HG03354 (cell line): ENCODE measurements at regions not wholly inside any gene's neighbourhood (a gene's known extent, or its start where the extent isn't known, plus 50 kb on each side); places are given as distances from the start of the nearest gene placed in this dataset.

Source experiments
- ATAC-seq: cut with Tn5 transposase; IDR thresholded peaks from one replicate; pipeline ENCODE4 v1.9.1; 2021; ENCODE audit warnings: mild to moderate bottlenecking; ENCODE audit not compliant: unreplicated experiment, poor library complexity, severe bottlenecking

DNA sequence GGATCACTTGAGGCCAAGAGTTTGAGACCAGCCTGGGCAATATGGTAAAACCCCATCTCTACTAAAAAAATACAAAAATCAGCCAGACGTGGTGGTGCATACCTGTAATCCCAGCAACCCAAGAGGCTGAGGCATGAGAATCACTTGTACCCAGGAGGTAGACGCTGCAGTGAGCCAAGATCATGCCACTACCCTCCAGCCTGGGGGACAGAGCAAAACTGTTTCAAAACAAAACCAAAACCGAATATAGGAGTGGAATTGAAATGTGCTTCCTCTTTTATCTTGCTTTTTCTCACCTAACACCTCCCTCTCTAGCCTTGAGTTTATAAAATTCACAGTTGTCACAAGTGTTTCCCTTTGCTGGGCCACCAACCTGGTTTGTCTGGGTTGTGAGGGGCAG, 181.9 kb downstream of the PAH start:
- ATAC-seq = peak; percentile 95

DNA sequence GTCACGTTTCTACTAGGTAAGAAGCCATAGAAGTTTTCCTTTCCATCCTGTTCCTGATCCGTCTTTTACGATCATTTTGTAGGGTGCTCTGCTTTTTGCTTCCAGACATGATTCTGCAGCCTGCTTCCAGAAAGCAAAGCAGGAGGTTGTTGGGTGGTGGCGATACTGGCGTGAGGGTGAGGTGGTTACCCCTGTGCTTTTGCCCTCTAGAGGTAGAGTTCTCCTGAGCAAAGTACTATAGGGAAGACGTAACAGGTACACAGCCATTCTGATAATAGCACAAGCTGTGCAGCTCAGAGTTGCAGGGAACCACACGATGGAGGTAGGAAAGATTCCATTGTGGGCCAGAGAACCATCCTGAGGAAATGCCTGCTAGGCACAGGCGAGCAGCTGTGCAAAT, 186.0 kb downstream of the PAH start:
- no peak for ATAC-seq

DNA sequence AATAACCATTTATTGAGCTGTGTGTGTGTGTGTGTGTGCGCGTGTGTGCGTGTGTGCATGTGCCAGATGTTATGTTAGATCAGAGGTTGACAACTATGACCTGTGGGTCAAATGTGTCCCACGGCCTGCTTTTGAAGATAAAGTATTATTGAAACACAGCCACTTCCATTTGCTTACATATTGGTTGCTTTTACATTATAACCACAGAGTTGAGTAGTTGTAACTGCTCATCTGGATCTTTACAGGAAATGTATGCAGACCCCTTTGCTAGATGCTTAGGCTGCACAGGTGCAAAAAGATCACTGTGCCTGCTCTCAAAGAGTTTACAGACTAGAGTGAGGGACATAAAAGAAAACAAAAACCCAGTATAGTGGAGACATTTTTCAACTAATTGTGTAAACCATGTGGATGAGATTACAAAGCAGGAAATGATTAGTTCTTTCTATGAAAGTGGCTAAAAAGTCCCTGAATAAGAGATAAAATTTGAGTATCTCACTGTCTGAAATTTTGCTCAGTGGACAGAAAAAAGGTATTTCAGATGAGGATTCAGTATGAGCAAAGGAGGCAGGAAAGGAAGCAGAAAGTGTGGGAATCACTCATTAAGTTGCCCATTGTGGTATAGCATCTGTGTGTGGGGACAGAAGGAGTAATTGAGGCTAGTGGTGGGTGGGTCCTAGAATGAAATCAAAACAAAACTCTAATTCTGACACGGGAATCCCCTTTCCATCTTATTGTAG, 188.4 kb downstream of the PAH start:
- ATAC-seq = no peak

DNA sequence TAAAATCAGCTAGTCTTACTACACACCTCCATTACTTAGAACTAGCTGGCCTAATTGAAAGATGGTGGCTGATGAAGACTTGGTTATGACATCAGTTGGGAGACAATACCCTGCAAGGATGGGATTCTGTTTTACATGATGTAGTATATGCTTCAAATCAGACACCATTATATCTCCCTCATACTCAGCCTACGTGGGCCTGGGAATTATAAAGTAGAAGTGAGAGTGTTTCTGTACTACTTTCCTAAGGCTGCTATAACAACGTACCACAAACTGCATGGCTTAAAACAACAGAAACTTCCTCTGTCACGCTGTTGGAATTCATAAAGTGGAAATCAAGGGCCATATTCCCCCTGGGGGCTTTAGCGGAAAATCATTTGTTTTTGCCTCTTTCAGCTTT, 190.4 kb downstream of the PAH start:
- ATAC-seq = no peak

DNA sequence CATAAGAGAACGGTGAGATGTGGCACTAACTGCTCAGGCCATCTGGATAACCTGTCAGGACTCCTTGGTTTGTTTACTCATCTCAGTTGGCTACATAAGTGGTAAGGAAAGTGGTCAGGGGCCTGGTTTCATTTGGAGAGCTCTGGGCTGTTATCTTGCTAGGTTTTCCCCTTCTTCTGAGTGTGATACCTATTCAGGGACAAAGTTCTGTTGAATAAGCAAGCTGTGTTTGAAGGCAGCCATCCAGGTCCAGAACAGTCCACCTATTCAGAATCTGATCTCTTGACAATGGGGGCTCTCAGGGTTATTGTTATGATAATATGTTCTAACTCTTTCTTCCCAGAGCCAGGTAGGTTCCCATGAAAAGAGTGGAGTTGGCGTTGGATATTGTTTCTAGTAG, 194.9 kb downstream of the PAH start:
- ATAC-seq = no peak

DNA sequence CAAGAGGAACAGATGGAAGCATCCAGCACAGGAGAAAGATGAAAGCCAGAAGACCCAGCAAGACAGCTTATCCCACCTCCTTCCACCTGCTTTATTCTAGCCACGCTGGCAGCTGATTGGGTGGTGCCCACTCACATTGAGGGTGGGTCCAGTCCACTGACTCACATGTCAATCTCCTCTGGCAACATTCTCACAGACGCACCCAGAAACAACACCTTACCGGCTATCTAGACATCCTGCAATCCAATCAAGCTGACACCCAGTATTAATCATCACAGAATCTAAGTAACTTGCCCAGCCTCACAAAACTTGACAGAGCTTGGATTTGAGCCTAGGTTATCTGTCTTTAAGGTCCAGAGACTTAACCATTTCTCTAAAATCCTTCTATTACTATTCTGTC, 208.9 kb downstream of the PAH start:
- no peak for ATAC-seq

DNA sequence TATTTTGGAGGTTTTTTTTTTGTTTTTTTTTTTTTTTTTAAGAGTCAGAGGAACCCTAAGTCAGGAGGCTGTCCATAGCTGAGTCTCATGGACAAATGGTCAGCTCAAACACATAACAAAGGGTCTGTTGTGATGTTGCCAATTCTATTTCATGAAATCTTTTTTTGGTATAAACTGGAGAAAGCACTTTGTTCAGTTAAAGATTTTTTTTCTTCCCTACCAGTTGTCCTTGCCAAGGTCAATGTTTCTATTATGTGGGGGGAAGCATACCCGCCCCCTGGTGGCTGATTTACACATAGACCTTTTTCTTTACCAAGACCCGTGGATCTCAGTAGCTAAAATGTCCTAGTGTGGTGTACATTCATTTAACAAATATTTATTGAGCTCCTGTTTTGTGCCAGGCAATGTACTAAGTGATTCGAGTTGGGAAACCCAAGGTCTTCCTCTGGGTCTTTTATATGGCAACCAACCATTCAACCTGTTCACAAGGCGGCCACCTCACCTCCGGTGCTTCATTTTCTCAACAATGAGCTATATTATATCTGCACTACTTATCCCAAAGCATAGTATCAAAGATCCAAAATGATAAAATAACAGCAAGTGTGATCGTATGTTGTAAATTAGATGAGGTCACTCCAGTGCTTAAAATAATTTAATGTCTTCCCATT, 214.5 kb downstream of the PAH start:
- peak; percentile 82 for ATAC-seq

DNA sequence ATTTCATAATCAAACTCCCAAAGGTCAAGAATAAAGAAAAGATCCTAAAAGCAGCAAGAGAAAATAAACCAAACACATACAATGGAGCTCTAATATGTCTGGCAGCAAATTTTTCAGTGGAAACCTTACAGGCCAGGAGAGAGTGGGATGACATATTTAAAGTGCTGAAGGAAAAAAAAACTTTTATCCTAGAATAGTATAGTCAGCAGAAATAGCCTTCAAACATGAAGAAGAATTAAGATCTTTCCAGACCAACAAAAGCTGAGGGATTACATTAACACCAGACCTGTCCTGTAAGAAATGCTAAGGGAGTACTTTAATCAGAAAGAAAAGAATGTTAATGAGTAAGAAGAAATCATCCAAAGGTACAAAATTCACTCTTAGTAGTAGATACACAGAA, 215.7 kb upstream of the IGF1 start:
- no peak for ATAC-seq

DNA sequence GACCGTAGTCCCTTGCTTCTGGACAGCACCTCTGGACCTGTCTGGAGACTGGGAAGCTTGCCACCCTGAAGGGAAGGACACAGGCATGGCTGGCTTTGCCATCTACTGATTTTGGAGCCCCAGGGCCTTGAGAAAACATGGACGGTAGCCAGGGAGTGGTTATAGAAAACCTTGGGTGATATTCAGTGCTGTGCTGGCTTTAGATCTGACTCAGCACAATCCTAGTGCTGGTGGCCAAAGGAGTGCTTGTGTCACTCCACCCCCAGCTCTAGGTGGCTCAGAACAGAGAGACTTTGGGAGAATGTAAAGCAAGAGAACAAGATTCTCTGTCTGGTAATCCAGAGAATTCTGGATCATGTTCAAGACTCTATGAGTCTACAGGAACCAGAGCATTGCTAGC, 214.5 kb upstream of the IGF1 start:
- ATAC-seq = no peak

DNA sequence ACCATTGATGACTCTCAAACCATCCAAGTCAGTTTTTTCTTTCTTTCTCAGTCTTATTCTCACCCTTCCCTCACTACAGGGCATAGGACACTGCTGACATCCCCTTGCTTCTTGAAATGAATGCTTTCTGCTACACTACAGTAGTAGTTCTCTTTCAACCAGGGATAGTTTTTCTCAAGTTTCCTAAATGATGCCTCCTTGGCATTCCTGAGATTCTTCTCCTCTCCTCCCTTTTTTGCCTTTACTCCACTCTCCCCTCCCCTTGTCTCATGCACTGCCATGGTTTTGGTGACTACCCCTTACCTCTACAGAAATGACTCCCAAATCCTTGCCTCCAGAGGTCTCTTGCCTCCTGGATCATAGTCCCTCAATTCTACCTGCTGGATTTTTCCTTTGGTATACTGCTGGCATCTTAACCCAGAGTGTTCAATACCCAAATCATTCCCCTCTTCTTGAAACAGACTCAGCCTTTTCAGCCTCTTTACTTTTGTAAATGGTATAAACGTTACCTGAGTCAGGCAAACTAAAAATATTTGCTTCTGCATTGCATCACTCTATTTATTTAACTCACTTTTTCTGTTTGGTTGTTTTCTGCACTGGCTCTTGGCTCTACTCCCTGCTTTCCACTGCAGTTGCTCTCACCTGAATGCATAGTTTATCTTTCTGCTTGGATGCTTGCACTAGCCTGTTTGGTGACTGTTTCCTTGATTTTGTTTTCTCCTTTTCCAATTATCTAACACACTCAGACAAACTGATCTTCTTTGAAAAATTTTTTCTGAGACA, 211.6 kb upstream of the IGF1 start:
- ATAC-seq = no peak

DNA sequence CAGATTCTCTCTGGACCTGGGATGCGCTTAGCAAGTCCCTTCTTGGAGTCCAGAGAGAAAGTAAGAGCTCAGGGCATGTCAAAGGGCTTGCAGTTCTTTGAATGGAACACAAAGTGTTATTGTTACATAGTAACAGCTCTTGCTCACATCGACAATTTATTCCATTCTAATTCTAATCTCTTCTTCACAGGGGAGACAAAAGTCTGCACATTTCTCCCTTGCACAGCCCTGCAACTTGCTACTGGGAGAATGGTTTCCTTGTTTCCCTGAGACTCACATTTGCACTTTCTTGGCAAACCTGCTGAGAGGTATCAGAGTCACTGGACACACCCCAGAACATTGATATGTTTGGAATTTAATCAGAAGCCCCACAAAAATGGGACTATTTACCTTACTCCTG, 209.9 kb upstream of the IGF1 start:
- no peak for ATAC-seq

DNA sequence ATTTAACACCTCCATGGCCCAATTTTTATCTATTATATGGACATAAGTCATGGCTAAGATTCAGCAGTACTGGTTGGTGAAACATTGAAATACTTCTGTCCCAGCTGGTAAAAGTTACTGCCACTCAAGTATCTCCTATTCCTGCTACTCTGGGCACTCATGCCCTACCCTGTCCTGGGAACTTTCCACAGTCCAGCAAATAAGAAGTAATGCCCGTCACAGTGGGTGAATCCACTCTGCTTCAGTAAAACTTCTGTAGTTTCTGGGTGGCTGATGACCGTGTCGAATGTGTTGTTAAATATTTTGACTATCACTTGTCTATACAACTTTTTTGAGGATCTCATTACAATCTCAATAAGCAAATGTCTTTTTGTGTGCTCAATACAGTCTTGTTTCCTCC, 209.3 kb upstream of the IGF1 start:
- no peak for ATAC-seq

DNA sequence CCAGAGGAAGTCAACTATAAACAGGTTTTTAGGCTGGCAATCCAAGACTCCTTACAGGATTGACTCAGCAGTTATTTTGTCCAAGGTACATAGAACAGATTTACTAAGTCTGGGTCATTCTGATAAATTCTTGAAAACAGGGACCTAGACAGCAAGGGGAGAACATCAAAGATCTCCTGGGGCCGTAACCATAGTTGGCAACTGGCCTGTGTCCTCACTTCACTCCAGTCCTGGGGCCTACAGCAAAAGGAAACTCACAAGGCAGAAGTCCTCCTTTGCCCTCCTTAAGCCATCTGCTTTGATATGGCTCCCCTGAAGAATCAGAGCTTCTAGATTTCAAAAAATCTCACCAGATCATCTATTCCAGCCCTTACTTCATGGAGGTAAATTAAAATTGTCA, 207.2 kb upstream of the IGF1 start:
- ATAC-seq = no peak

DNA sequence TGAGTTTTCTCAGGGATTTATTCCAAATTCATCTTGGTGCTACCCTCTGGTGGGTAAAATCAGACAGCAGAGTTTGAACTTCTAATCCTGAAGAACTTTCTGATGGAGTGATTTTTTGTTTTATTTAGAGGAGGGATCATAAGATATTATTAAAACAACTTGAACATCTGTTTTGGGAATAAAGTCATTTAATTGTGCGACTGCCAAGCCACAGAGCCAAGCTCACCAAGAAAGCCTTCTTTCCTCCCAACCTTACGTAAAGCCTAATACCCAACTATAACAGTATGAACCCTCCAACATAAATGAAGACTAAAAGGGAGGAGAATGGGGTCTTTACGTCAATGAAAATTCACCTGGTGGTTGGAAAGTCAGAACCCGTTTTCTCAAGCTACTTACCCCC, 205.5 kb upstream of the IGF1 start:
- ATAC-seq = no peak

DNA sequence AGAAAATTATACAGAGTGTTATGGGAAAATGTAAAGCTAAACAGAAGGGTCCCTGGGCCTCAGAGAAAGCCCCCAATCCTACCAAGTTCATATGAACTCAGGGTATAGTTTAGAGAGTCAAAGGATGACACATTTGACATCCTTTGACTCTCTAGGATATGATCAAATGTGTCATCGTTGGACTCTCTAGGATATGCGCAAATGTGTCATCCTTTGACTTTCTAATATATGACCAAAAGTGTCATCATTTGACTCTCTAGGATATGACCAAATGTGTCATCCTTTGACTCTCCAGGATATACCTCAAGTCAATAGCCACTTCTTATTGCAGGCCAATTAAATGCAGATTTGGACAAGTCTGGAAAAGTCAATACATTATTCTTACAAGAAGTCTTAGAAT, 204.8 kb upstream of the IGF1 start:
- no peak for ATAC-seq

DNA sequence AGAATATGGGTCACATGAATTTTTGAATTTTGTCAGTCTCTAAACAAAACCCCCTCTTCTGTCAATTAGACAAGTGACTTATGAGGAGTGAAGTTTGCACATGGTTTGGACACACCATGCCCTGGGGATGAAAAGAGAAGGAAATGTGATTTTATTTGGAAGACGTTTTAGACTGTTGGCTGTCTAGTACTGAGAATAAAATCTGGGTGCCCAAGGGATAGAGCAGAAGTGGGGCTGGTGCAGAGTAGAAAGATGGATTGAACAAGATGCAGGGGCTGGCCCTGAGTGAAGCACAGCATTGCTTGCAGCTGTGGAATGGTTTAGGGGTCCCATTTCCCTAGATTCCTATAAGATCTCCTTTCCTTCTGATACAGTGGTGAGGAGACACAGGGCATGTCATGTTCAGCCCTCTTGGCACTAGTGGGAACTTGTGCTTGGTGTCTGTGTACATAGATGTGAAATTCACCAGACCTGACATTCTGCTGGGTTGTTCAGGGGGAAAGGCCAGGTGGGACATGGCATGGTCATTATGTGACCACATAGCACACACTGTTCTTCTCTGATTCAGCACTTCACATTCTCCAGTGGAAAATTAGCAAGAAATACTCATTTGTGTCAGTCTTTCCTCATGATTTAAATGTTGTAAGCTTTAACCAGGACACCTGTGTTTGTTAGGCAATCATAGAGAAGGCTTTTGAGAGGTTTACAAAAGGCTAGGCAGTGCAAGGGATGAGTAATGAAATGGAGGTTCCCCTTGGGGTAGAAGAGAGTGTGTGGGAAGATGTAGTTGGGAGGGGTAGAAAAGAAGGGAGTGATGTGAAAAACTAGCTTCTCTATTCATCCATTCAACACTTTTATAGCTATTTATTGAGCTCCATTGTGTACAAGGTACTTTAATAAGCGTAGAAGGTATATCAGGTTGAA, 202.3 kb upstream of the IGF1 start:
- ATAC-seq = no peak

DNA sequence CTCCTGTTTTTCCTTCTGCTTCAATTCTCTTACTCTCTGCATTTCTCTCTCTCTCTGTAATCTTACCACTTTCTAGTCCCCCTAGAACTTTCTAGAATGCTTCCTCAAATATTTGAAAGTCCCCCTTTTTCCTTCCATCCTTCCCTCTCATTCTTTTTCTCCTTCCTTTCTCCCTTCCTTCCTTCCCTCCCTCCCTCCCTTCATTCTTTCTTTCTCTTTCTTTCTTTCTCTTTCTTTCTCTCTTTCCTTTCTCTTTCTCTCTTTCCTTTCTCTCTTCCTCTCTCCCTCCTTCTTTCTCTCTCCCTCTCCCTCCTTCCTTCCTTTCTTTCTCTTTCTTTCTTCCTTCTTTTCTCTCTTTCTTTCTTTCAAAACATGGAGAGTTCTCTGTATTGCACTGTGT, 201.4 kb upstream of the IGF1 start:
- ATAC-seq = no peak

DNA sequence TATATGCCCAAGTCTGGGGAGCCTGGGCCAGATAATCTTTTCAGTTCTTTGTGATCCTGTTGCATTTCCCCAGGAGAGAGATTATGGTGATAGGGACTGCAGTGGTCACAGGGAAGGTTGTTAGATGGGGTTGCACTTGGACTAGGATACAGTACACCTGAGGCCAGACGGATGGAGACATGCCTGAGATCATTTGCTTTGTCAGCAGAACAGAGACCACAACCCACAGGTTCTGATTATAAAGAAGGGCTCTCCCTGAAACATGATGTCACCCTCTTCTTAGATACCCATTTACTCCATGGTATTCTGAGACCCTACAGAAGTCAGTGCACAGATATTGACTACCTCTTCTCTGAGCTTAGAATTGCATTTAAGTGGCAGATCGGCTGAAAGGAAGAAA, 200.9 kb upstream of the IGF1 start:
- no peak for ATAC-seq

DNA sequence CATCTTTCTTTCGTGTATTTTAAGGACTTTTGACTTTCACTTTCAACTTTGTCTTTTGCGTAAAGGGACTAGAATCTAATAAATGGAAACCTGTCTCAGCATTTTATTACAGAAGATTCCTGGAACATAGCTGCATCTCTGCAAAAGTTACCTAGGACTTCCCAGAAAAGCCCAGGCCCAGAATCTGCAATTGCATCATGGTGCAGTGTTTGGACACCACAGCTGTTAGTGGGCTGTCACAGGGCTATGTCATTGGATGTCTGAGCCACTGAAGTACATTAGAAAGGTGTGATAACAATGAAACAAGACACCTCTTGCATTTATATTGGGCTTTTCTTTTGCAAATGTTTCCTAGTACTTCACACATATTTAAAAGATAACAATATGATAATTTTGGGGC, 199.9 kb upstream of the IGF1 start:
- no peak for ATAC-seq

DNA sequence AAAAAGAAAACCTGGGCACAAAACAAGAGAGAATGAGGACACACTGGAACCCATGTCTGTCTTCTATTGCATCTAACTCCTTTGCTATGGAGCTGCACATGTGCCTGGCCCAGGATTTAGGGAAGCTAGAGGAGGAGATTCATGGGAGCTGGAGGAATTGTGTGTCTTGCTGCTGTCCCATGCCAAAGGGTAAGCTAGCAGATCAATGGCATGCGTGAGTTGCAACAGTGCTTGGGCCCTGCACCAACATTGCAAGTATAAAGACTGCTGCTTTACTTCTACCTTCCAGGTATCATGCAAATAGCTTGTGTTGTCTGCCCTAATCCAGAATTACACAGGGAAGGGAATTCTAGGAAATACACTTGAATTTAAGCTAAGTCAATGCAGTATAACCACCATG, 196.4 kb upstream of the IGF1 start:
- no peak for ATAC-seq
